ENCODE measurements at regions not wholly inside any gene's neighbourhood (a gene's known extent, or its start where the extent isn't known, plus 50 kb on each side); places are given as distances from the start of the nearest gene placed in this dataset.

- CTCF ChIA-PET: interaction anchor here (0.6 kb wide), 1 partner anchor 178 kb away, joined by 5 read pairs; no protein-coding TSS in a partner anchor
- intact Hi-C loops (cut with micrococcal nuclease): loop anchor here (5.0 kb wide), 2 partner anchors 110 to 225 kb away; no protein-coding TSS in a partner anchor
These were observed 527.1 kb upstream of the GOLIM4 start for GRCh38 chr3:168622795-168623194.

More at GRCh38 chr3:168622795-168623194, 527.1 kb upstream of the GOLIM4 start:
- H3K27ac ChIP-seq (ENCODE audit: insufficient read depth, low read length): no peak overlapping the region
- 0 out of 2 replicates have a peak overlapping the region, but pooled peaks have one; percentile 23 for H2BK20ac ChIP-seq (ENCODE audit: low read depth, low read length)
- H4K8ac ChIP-seq (ENCODE audit: low read depth in 2 of 2, low read length in 2 of 2): no peak overlapping the region
- no peaks in the 10 kb centered on the region for H3K9me3 ChIP-seq (ENCODE audit: control insufficient read depth, insufficient read depth, low read length)
- POLR2A ChIA-PET (ENCODE audit: unreplicated experiment): no interaction called here
- no peak overlapping the region for H3K56ac ChIP-seq (ENCODE audit: extremely low read depth, insufficient read depth, low read length)
- H3K18ac ChIP-seq (ENCODE audit: low read depth, low read length): no peak overlapping the region
- H3K36me3 ChIP-seq (ENCODE audit: control insufficient read depth, insufficient read depth, low read length): no peaks in the 10 kb centered on the region
- H2AK5ac ChIP-seq (ENCODE audit: low read depth, low read length): no peak overlapping the region
- no peak overlapping the region for H2AFZ ChIP-seq (replicated peaks; ENCODE audit: low read length, poor library complexity)
- no TSS peak for BruUV-seq (replicated peaks)
- H4K5ac ChIP-seq (ENCODE audit: low read depth, low read length): no peak overlapping the region
- H3K9ac ChIP-seq (ENCODE audit: low read depth, low read length): no peak overlapping the region
- no peaks in the 10 kb centered on the region for H3K27me3 ChIP-seq (ENCODE audit: control insufficient read depth, insufficient read depth, low read length)
- no peak overlapping the region for H3K4ac ChIP-seq (ENCODE audit: low read depth, low read length)
- H3K9me1 ChIP-seq (ENCODE audit: insufficient read depth, low read length): no peaks in the 10 kb centered on the region; the same call in 1 of the 2 replicates
- H4K20me1 ChIP-seq (ENCODE audit: insufficient read depth, low read length): no peaks in the 10 kb centered on the region
- dilution Hi-C loops (cut with HindIII; ENCODE audit: low sequenced_read_pairs, unreplicated experiment): no loop called here
- no peak overlapping the region for H3K4me3 ChIP-seq (ENCODE audit: insufficient read depth, low read depth, low read length)
- no peak overlapping the region for H2BK15ac ChIP-seq (ENCODE audit: low read depth, low read length)
- ATAC-seq (ENCODE audit: low read depth): no peak
- no peak overlapping the region for H4K91ac ChIP-seq (ENCODE audit: insufficient read depth, low read depth, low read length)
- in situ Hi-C loops (cut with MboI; ENCODE audit: low sequenced_read_pairs): no loop called here
- no peaks in the 10 kb centered on the region for H3K79me1 ChIP-seq (ENCODE audit: low read depth in 1 of 2, low read length in 2 of 2)
- no peak overlapping the region for H2BK120ac ChIP-seq (ENCODE audit: low read depth, low read length)
- no peak overlapping the region for H3K4me2 ChIP-seq (ENCODE audit: low read depth, low read length)
- H3K4me1 ChIP-seq (ENCODE audit: control insufficient read depth, insufficient read depth, low read length): no peaks in the 10 kb centered on the region
- no peak overlapping the region for H2AK9ac ChIP-seq (replicated peaks; ENCODE audit: low read depth, low read length, poor library complexity)
- TF ChIP-seq MXI1 (IDR thresholded peaks at IDR 0.05; ENCODE audit: borderline replicate concordance, low read depth, low read length) (no peak), RAD21 (IDR thresholded peaks at IDR 0.05; ENCODE audit: low read length) (no peak), FOS (IDR thresholded peaks at IDR 0.05; ENCODE audit: low read depth, low read length) (no peak), POLR2A (IDR thresholded peaks at IDR 0.05; ENCODE audit: low read depth, low read length) (no peak), MAFK (IDR thresholded peaks at IDR 0.05; ENCODE audit: low read depth, low read length) (no peak), SMC3 (IDR thresholded peaks at IDR 0.05; ENCODE audit: low read depth, low read length) (no peak), BHLHE40 (IDR thresholded peaks at IDR 0.05; ENCODE audit: low read depth, low read length) (no peak), CEBPB (IDR thresholded peaks at IDR 0.05; ENCODE audit: low read depth, low read length) (no peak)
- TF ChIP-seq, protein P1, sequence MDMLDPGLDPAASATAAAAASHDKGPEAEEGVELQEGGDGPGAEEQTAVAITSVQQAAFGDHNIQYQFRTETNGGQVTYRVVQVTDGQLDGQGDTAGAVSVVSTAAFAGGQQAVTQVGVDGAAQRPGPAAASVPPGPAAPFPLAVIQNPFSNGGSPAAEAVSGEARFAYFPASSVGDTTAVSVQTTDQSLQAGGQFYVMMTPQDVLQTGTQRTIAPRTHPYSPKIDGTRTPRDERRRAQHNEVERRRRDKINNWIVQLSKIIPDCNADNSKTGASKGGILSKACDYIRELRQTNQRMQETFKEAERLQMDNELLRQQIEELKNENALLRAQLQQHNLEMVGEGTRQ (IDR thresholded peaks at IDR 0.05; ENCODE audit: low read depth, low read length): no peak
- TF ChIP-seq, protein P2, sequence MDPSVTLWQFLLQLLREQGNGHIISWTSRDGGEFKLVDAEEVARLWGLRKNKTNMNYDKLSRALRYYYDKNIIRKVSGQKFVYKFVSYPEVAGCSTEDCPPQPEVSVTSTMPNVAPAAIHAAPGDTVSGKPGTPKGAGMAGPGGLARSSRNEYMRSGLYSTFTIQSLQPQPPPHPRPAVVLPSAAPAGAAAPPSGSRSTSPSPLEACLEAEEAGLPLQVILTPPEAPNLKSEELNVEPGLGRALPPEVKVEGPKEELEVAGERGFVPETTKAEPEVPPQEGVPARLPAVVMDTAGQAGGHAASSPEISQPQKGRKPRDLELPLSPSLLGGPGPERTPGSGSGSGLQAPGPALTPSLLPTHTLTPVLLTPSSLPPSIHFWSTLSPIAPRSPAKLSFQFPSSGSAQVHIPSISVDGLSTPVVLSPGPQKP (IDR thresholded peaks at IDR 0.05; ENCODE audit: borderline replicate concordance, low read depth, low read length): no peak
- TF ChIP-seq, protein P3, sequence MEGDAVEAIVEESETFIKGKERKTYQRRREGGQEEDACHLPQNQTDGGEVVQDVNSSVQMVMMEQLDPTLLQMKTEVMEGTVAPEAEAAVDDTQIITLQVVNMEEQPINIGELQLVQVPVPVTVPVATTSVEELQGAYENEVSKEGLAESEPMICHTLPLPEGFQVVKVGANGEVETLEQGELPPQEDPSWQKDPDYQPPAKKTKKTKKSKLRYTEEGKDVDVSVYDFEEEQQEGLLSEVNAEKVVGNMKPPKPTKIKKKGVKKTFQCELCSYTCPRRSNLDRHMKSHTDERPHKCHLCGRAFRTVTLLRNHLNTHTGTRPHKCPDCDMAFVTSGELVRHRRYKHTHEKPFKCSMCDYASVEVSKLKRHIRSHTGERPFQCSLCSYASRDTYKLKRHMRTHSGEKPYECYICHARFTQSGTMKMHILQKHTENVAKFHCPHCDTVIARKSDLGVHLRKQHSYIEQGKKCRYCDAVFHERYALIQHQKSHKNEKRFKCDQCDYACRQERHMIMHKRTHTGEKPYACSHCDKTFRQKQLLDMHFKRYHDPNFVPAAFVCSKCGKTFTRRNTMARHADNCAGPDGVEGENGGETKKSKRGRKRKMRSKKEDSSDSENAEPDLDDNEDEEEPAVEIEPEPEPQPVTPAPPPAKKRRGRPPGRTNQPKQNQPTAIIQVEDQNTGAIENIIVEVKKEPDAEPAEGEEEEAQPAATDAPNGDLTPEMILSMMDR (conservative IDR thresholded peaks at IDR 0.05; ENCODE audit: low read depth, low read length): no peak
- no peak overlapping the region for H2BK5ac ChIP-seq (ENCODE audit: low read depth, low read length, poor library complexity, severe bottlenecking)
- no peak overlapping the region for H3K23ac ChIP-seq (ENCODE audit: low read depth, low read length)
- no CpG with 5 or more reads among the region's 3 CpGs for WGBS, 2 experiments (ENCODE audit: extremely low coverage in 2 of 2, insufficient read length in 1 of 2)
- no peak for DNase-seq
- H3K14ac ChIP-seq (replicated peaks; ENCODE audit: low read depth, low read length): no peak overlapping the region; the same call in 1 of the 2 replicates
